Nephron (organoid): ENCODE measurements at regions not wholly inside any gene's neighbourhood (a gene's known extent, or its start where the extent isn't known, plus 50 kb on each side); places are given as distances from the start of the nearest gene placed in this dataset.

Experiments used
- H3K27ac Mint-ChIP-seq, 3 experiments: 2 replicates each; pipeline ENCODE4 v1.8.0; 2020; ENCODE audit warnings: mixed read lengths in 3 of 3, mild to moderate bottlenecking in 2 of 3, moderate library complexity in 1 of 3
- H3K27me3 Mint-ChIP-seq: 2 replicates; pipeline ENCODE4 v1.8.0; 2021; ENCODE audit warnings: low read depth, mild to moderate bottlenecking, moderate library complexity, mixed read lengths
- H3K36me3 Mint-ChIP-seq: 2 replicates; pipeline ENCODE4 v1.8.0; 2020; ENCODE audit warnings: low read depth, mixed read lengths
- H3K4me1 Mint-ChIP-seq: 2 replicates; pipeline ENCODE4 v1.8.0; 2020; ENCODE audit warnings: mixed read lengths
- H3K4me3 Mint-ChIP-seq, 3 experiments: 2 replicates each; pipeline ENCODE4 v1.8.0; 2020; ENCODE audit warnings: mild to moderate bottlenecking in 3 of 3, mixed read lengths in 3 of 3, moderate library complexity in 2 of 3
- H3K9me3 Mint-ChIP-seq: 2 replicates; pipeline ENCODE4 v1.8.0; 2020; ENCODE audit warnings: mixed read lengths
- CTCF ChIP-seq, 3 experiments: fragments of 200-600 bp; sonication (generic); IDR thresholded peaks; one replicate each; pipeline ENCODE4 v1.5.0; 2021; ENCODE audit warnings: antibody characterized with exemption in 3 of 3; ENCODE audit not compliant: unreplicated experiment in 3 of 3

DNA sequence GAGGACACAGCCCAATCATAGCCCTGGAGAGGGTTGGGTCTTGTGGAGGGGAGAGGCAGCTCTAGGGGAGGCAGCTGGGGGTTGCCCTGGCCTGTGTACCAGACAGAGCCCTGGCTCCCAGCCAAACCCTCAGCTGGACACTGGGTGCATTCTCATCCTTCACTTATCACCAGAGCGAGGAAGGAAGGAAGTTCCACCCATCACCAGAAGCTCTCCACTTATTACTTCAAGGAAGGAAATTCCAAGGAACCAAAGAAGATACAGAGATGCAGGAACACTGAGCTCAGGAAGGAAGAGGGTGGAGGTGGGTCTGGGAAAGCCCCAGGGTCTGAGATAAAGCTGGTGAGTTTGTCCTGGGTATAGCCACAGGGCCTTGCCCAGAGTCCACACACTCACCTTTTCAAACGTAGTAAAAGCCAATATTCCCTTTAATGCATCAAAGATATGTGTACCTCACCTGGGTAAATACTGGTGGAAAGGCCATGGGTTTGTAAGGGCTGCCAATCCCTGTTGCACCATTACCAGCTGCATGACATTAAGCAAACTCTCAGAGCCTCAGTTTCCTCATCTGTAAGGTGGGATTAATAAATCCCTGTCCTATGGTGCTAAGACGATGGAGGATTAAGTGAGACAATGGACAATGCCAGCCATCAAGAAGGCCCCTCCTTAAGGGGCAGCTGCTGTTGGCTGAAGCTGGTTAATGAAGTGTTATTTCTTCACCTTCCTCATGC is 109.7 kb upstream of the NAA20 start:
- no peak overlapping the region for H3K4me3 Mint-ChIP-seq
- no peak overlapping the region for H3K27ac Mint-ChIP-seq
- TF ChIP-seq CTCF (IDR thresholded peaks at IDR 0.05; ENCODE audit: unreplicated experiment in 3 of 3) = no peak
- peaks cover 28% of the 10 kb centered on the region for H3K36me3 Mint-ChIP-seq
- H3K4me1 Mint-ChIP-seq = no peaks in the 10 kb centered on the region
- no peaks in the 10 kb centered on the region for H3K27me3 Mint-ChIP-seq
- H3K9me3 Mint-ChIP-seq = no peaks in the 10 kb centered on the region

GRCh38 chr20:19908576-19908975 is 108.6 kb upstream of the NAA20 start:
- H3K36me3 Mint-ChIP-seq = peaks cover 27% of the 10 kb centered on the region
- no peak for TF ChIP-seq CTCF (IDR thresholded peaks at IDR 0.05; ENCODE audit: unreplicated experiment in 3 of 3)

DNA sequence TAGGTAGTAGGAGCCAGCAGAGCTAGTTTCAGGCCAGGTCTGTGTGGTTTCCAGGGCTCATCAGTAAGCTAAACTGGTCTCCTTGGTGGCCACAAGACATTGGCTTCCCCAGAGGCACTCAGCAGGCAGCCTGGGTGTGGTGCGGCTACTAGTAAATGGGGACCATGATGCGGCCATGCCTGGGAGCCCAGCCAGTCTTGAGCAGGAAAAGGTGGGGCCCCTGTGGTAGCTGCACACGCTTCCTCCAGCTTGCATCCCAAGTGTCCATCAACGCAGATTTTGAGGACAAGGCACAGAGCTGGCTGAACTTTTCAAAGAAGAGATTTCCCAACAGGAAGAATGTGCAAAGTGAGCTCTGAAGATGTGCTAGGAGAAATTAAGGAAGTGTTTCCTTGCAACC is 107.4 kb upstream of the NAA20 start:
- Mint-ChIP-seq H3K27me3 (no peaks in the 10 kb centered on the region), H3K27ac (no peak overlapping the region), H3K4me3 (no peak overlapping the region), H3K36me3 (peaks cover 28% of the 10 kb centered on the region), H3K4me1 (peaks cover 5% of the 10 kb centered on the region), H3K9me3 (no peaks in the 10 kb centered on the region)
- TF ChIP-seq CTCF (IDR thresholded peaks at IDR 0.05; ENCODE audit: unreplicated experiment in 3 of 3) = no peak

More at GRCh38 chr20:19908576-19908975, 108.6 kb upstream of the NAA20 start:
- no peaks in the 10 kb centered on the region for H3K4me1 Mint-ChIP-seq
- no peaks in the 10 kb centered on the region for H3K27me3 Mint-ChIP-seq
- H3K9me3 Mint-ChIP-seq = no peaks in the 10 kb centered on the region
- H3K27ac Mint-ChIP-seq = no peak overlapping the region
- no peak overlapping the region for H3K4me3 Mint-ChIP-seq

GRCh38 chr20:19911810-19912382 is 105.3 kb upstream of the NAA20 start:
- Mint-ChIP-seq H3K36me3 (peaks cover 25% of the 10 kb centered on the region), H3K27ac (no peak overlapping the region), H3K9me3 (no peaks in the 10 kb centered on the region), H3K27me3 (no peaks in the 10 kb centered on the region), H3K4me1 (peaks cover 21% of the 10 kb centered on the region), H3K4me3 (no peak overlapping the region)
- TF ChIP-seq CTCF (IDR thresholded peaks at IDR 0.05; ENCODE audit: unreplicated experiment in 3 of 3) = no peak

- H3K36me3 Mint-ChIP-seq = peaks cover 14% of the 10 kb centered on the region
- no peak overlapping the region for H3K27ac Mint-ChIP-seq
- H3K9me3 Mint-ChIP-seq = no peaks in the 10 kb centered on the region
- TF ChIP-seq CTCF (IDR thresholded peaks at IDR 0.05; ENCODE audit: unreplicated experiment in 3 of 3) = no peak
- H3K27me3 Mint-ChIP-seq = no peaks in the 10 kb centered on the region
- H3K4me3 Mint-ChIP-seq = no peak overlapping the region
- peaks cover 30% of the 10 kb centered on the region for H3K4me1 Mint-ChIP-seq
Observed at GRCh38 chr20:19913349-19913748, 103.8 kb upstream of the NAA20 start.
